Esophagus squamous epithelium (tissue), 5 donors: ENCODE measurements at regions not wholly inside any gene's neighbourhood (a gene's known extent, or its start where the extent isn't known, plus 50 kb on each side); places are given as distances from the start of the nearest gene placed in this dataset.

Experiments
- DNase-seq: peaks from one replicate; lab custom pipeline; 2025; lab: John Stamatoyannopoulos, UW
- H3K27ac ChIP-seq, 4 donors: fragments of 200-600 bp; sonication (generic); one replicate each; pipeline ENCODE4 v1.5.1; 2016 to 2019; ENCODE audit warnings: mild to moderate bottlenecking in 1 of 4
- H3K27me3 ChIP-seq, 4 donors: fragments of 200-600 bp; sonication (generic); 1 replicate in 3 of 4; 2 replicates in 1 of 4; pipeline versions ENCODE4 v1.5.1 to v1.6.0; 2017 to 2021; ENCODE audit warnings: antibody characterized with exemption in 1 of 4
- H3K36me3 ChIP-seq, 3 donors: fragments of 200-600 bp; sonication (generic); one replicate each; pipeline ENCODE4 v1.5.1; 2016 to 2019
- H3K4me1 ChIP-seq, 3 donors: fragments of 200-600 bp; sonication (generic); one replicate each; pipeline ENCODE4 v1.5.1; 2017 to 2019
- H3K4me3 ChIP-seq, 4 donors: fragments of 200-600 bp; sonication (generic); 1 replicate in 3 of 4; 2 replicates in 1 of 4; pipeline ENCODE4 v1.5.1; 2016 to 2019; ENCODE audit warnings: mild to moderate bottlenecking in 2 of 4, moderate library complexity in 1 of 4
- H3K9me3 ChIP-seq, 3 donors: fragments of 200-600 bp; sonication (generic); one replicate each; pipeline ENCODE4 v1.5.1; 2016 to 2019
- POLR2A ChIP-seq, 4 donors: fragments of 450-650 bp; IDR thresholded peaks; one replicate each; pipeline ENCODE4 v1.6.1; 2017; ENCODE audit warnings: antibody characterized with exemption in 4 of 4, mild to moderate bottlenecking in 4 of 4, moderate library complexity in 3 of 4
- WGBS, 2 donors: methylation state at CpG; one replicate each; pipeline ENCODE4 v1.1.5; 2018; 5-methylcytosine and 5-hydroxymethylcytosine counted together
- intact Hi-C: fragments of 100-400 bp; cut with DNase I; formaldehyde crosslinking; loops from one replicate; pipeline ENCODE4 v1.15.0; 2022
- TF ChIP-seq, protein P1 (sequence below), 6 experiments: fragments of 450-650 bp in 4 of 6; fragments of 200-600 bp in 2 of 6; sonication (generic) in 2 of 6; IDR thresholded peaks; one replicate each; pipeline ENCODE4 v1.5.1; 2016 to 2019; ENCODE audit warnings: antibody characterized with exemption in 6 of 6, mild to moderate bottlenecking in 4 of 6, moderate library complexity in 4 of 6
- donor health status: DM: yes; HTN: yes; CAD: no.

DNA sequence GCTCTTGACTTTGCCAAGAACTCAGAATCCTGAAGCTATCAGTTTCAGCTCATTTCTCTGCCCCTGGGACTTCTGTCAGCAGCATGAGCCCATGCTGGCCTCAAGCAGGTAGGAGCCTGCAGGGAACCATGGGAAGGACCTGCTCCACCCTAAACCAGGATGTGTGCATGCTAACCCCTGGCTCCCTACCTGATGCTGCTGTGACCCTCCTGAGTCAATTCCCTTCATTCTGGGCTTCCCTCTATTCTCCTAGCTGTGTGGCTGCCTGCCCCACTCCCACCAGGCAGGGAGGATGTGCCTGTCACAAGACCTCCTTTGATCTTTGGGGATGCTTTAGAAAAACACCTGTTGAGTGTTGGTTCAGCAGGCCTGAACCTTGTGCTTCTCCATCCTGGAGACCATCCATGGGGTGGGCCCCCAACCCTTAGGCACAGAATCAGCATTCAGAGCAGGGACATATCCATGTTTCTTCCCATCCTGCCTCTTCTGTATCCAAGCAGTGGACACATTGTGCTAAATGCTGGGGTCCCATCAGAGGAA, 117.1 kb upstream of the CCL21 start:
- no peaks in the 10 kb centered on the region for H3K36me3 ChIP-seq
- no peak overlapping the region for H3K27ac ChIP-seq
- no peak for TF ChIP-seq POLR2A (IDR thresholded peaks at IDR 0.05)
- TF ChIP-seq, protein P1, sequence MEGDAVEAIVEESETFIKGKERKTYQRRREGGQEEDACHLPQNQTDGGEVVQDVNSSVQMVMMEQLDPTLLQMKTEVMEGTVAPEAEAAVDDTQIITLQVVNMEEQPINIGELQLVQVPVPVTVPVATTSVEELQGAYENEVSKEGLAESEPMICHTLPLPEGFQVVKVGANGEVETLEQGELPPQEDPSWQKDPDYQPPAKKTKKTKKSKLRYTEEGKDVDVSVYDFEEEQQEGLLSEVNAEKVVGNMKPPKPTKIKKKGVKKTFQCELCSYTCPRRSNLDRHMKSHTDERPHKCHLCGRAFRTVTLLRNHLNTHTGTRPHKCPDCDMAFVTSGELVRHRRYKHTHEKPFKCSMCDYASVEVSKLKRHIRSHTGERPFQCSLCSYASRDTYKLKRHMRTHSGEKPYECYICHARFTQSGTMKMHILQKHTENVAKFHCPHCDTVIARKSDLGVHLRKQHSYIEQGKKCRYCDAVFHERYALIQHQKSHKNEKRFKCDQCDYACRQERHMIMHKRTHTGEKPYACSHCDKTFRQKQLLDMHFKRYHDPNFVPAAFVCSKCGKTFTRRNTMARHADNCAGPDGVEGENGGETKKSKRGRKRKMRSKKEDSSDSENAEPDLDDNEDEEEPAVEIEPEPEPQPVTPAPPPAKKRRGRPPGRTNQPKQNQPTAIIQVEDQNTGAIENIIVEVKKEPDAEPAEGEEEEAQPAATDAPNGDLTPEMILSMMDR (IDR thresholded peaks at IDR 0.05): no peak
- H3K4me1 ChIP-seq: peaks cover 0 to 6% (median 0%) of the 10 kb centered on the region in 3 donors
- no peak overlapping the region for H3K4me3 ChIP-seq
- H3K27me3 ChIP-seq: no peaks in the 10 kb centered on the region
- intact Hi-C loops: no loop called here
- DNase-seq: no peak
- no peaks in the 10 kb centered on the region for H3K9me3 ChIP-seq

- no peaks in the 10 kb centered on the region for H3K36me3 ChIP-seq
- 34 to 48% methylated on average over 3 of the region's 4 CpGs for WGBS, 2 donors
- H3K4me3 ChIP-seq: no peak overlapping the region
- H3K27me3 ChIP-seq: no peaks in the 10 kb centered on the region
- TF ChIP-seq POLR2A (IDR thresholded peaks at IDR 0.05): no peak
- TF ChIP-seq, protein P1 (IDR thresholded peaks at IDR 0.05): no peak
- H3K27ac ChIP-seq: no peak overlapping the region
- no peaks in the 10 kb centered on the region for H3K9me3 ChIP-seq
- DNase-seq: no peak
- peaks cover 0 to 6% (median 0%) of the 10 kb centered on the region in 3 donors for H3K4me1 ChIP-seq
- intact Hi-C loops: no loop called here
Observed at GRCh38 chr9:34825775-34826174, 115.8 kb upstream of the CCL21 start.

DNA sequence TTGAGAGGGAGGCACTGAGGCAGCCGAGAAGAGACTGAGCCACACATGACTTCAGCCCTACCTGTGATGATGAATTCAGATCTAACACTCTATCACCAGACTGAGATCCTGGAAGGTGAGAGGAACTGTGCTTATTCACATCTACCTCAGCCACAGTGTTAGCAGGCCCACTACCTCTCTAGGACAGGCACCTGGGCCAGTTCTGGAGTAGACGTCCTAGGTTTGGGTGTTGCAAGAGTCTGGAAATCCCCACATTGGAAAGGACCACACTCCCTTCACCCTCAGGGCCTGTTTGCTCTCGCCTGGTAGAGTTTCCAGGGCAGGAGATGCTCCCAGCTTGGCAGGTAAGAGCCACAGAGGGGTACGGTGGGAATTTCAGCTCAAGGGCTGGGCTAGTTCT, 113.8 kb upstream of the CCL21 start:
- intact Hi-C loops: no loop called here
- H3K4me3 ChIP-seq: no peak overlapping the region
- no peak overlapping the region for H3K27ac ChIP-seq
- no peaks in the 10 kb centered on the region for H3K36me3 ChIP-seq
- H3K4me1 ChIP-seq: peaks cover 0 to 6% (median 0%) of the 10 kb centered on the region in 3 donors
- H3K9me3 ChIP-seq: peaks cover 0 to 4% (median 0%) of the 10 kb centered on the region in 3 donors
- no peak for TF ChIP-seq POLR2A (IDR thresholded peaks at IDR 0.05)
- TF ChIP-seq, protein P1 (IDR thresholded peaks at IDR 0.05): no peak
- 57 to 69% methylated on average over 1 to 3 of the region's 4 CpGs for WGBS, 2 donors
- no peaks in the 10 kb centered on the region for H3K27me3 ChIP-seq
- DNase-seq: no peak

- Histone ChIP-seq H3K9me3 (peaks cover 0 to 9% (median 0%) of the 10 kb centered on the region in 3 donors), H3K27ac (no peak overlapping the region), H3K36me3 (no peaks in the 10 kb centered on the region), H3K4me3 (peak overlapping the region in 2 of 4 donors; percentile 31 to 47), H3K27me3 (peaks cover 0 to 54% (median 0%) of the 10 kb centered on the region in 4 donors), H3K4me1 (peaks cover 0 to 9% (median 0%) of the 10 kb centered on the region in 3 donors)
- intact Hi-C loops: no loop called here
- TF ChIP-seq, protein P1 (IDR thresholded peaks at IDR 0.05): no peak
- TF ChIP-seq POLR2A (IDR thresholded peaks at IDR 0.05): no peak
- no peak for DNase-seq
- WGBS, 2 donors: no CpG with 5 or more reads among the region's 14 CpGs
Observed at GRCh38 chr9:34810187-34810524, 100.2 kb upstream of the CCL21 start.

- peaks cover 0 to 51% (median 0%) of the 10 kb centered on the region in 4 donors for H3K27me3 ChIP-seq
- no peak for DNase-seq
- H3K4me1 ChIP-seq: peaks cover 0 to 9% (median 0%) of the 10 kb centered on the region in 3 donors
- no peak overlapping the region for H3K27ac ChIP-seq
- H3K9me3 ChIP-seq: peaks cover 0 to 9% (median 0%) of the 10 kb centered on the region in 3 donors
- TF ChIP-seq POLR2A (IDR thresholded peaks at IDR 0.05): no peak
- TF ChIP-seq, protein P1 (IDR thresholded peaks at IDR 0.05): peak in 1 of 6 experiments; percentile 25
- H3K4me3 ChIP-seq: peak overlapping the region in 3 of 4 donors; percentile 8 to 47 (median 31)
- intact Hi-C loops: no loop called here
- 6 to 8% methylated on average over 12 of the region's 70 CpGs for WGBS, 2 donors
- no peaks in the 10 kb centered on the region for H3K36me3 ChIP-seq
Observed at GRCh38 chr9:34809504-34810186, 99.7 kb upstream of the CCL21 start.
